ENCODE measurements at regions not wholly inside any gene's neighbourhood (a gene's known extent, or its start where the extent isn't known, plus 50 kb on each side); places are given as distances from the start of the nearest gene placed in this dataset.

DNA sequence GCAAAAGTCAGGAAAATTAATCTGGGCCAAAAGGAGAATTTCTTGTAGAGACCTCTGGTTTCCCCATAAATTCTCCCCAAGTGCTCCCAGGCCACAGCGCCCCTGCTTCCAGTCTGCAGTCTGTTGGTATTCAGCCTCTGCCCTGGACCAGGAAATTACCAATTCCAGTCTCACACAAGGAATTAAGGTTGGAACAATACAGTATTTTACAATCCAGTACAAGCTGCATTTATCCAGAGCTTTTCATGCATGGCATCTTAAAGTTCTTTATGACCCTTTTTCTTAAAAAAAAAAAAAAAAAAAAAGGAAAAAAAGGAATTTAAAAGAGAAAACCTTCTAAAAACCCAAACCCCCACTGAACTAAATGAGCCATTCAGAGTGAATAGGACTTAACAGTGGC is 139.6 kb upstream of the RANBP3L start:
- TF ChIP-seq EP300 (IDR thresholded peaks at IDR 0.05) (no peak), POLR2AphosphoS5 (IDR thresholded peaks at IDR 0.05) (no peak), POLR2A (IDR thresholded peaks at IDR 0.05; ENCODE audit: low read depth) (no peak)
- TF ChIP-seq, protein P1, sequence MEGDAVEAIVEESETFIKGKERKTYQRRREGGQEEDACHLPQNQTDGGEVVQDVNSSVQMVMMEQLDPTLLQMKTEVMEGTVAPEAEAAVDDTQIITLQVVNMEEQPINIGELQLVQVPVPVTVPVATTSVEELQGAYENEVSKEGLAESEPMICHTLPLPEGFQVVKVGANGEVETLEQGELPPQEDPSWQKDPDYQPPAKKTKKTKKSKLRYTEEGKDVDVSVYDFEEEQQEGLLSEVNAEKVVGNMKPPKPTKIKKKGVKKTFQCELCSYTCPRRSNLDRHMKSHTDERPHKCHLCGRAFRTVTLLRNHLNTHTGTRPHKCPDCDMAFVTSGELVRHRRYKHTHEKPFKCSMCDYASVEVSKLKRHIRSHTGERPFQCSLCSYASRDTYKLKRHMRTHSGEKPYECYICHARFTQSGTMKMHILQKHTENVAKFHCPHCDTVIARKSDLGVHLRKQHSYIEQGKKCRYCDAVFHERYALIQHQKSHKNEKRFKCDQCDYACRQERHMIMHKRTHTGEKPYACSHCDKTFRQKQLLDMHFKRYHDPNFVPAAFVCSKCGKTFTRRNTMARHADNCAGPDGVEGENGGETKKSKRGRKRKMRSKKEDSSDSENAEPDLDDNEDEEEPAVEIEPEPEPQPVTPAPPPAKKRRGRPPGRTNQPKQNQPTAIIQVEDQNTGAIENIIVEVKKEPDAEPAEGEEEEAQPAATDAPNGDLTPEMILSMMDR (IDR thresholded peaks at IDR 0.05): no peak

Measured in esophagus muscularis mucosa (tissue), 4 donors.